ENCODE measurements at regions not wholly inside any gene's neighbourhood (a gene's known extent, or its start where the extent isn't known, plus 50 kb on each side); places are given as distances from the start of the nearest gene placed in this dataset.
"Not testable (repeated sequence)": the region's sequence is repeated elsewhere in the genome, so short reads cannot be mapped to it uniquely, and the experiment has no call there.

GRCh38 chr4:81675791-81676393 is 204.2 kb upstream of the RASGEF1B start:
- no peak for DNase-seq (ENCODE audit: low read depth in 2 of 2)

- no peak for DNase-seq (ENCODE audit: low read depth in 2 of 2)
These were observed 202.3 kb upstream of the RASGEF1B start for GRCh38 chr4:81673961-81674360.

GRCh38 chr4:81668328-81668727 is 196.6 kb upstream of the RASGEF1B start:
- not testable (repeated sequence) for DNase-seq (ENCODE audit: low read depth in 2 of 2)

- DNase-seq (ENCODE audit: low read depth in 2 of 2): no peak
These were observed 195.8 kb upstream of the RASGEF1B start for GRCh38 chr4:81667539-81667938.

- no peak for DNase-seq (ENCODE audit: low read depth in 2 of 2)
These were observed 194.8 kb upstream of the RASGEF1B start for GRCh38 chr4:81666491-81666890.

- DNase-seq (ENCODE audit: low read depth in 2 of 2): no peak
These were observed 193.9 kb upstream of the RASGEF1B start for GRCh38 chr4:81665649-81666048.

- DNase-seq (ENCODE audit: low read depth in 2 of 2): no peak
These were observed 193.3 kb upstream of the RASGEF1B start for GRCh38 chr4:81665045-81665444.

- no peak for DNase-seq (ENCODE audit: low read depth in 2 of 2)
These were observed 192.4 kb upstream of the RASGEF1B start for GRCh38 chr4:81664079-81664478.

GRCh38 chr4:81663368-81663767 is 191.7 kb upstream of the RASGEF1B start:
- DNase-seq (ENCODE audit: low read depth in 2 of 2): no peak

- no peak for DNase-seq (ENCODE audit: low read depth in 2 of 2)
These were observed 187.3 kb upstream of the RASGEF1B start for GRCh38 chr4:81659051-81659450.

- no peak for DNase-seq (ENCODE audit: low read depth in 2 of 2)
These were observed 180.4 kb upstream of the RASGEF1B start for GRCh38 chr4:81652069-81652478.

GRCh38 chr4:81651243-81651899 is 179.7 kb upstream of the RASGEF1B start:
- no peak for DNase-seq (ENCODE audit: low read depth in 2 of 2)

- DNase-seq (ENCODE audit: low read depth in 2 of 2): no peak
These were observed 179.0 kb upstream of the RASGEF1B start for GRCh38 chr4:81650606-81651242.

- DNase-seq (ENCODE audit: low read depth in 2 of 2): no peak
These were observed 177.0 kb upstream of the RASGEF1B start for GRCh38 chr4:81648576-81649275.

- DNase-seq (ENCODE audit: low read depth in 2 of 2): no peak
These were observed 175.7 kb upstream of the RASGEF1B start for GRCh38 chr4:81647388-81647787.

GRCh38 chr4:81642543-81642942 is 170.8 kb upstream of the RASGEF1B start:
- no peak for DNase-seq (ENCODE audit: low read depth in 2 of 2)

- DNase-seq (ENCODE audit: low read depth in 2 of 2): no peak
These were observed 167.5 kb upstream of the RASGEF1B start for GRCh38 chr4:81639248-81639647.

- no peak for DNase-seq (ENCODE audit: low read depth in 2 of 2)
These were observed 167.0 kb upstream of the RASGEF1B start for GRCh38 chr4:81638698-81639097.

- DNase-seq (ENCODE audit: low read depth in 2 of 2): no peak
These were observed 164.0 kb upstream of the RASGEF1B start for GRCh38 chr4:81635739-81636138.

GRCh38 chr4:81634766-81635549 is 163.3 kb upstream of the RASGEF1B start:
- DNase-seq (ENCODE audit: low read depth in 2 of 2): no peak

GRCh38 chr4:81634165-81634564 is 162.5 kb upstream of the RASGEF1B start:
- DNase-seq (ENCODE audit: low read depth in 2 of 2): no peak

Measured in stimulated activated CD8-positive, alpha-beta memory T cell treated with anti-CD3 and anti-CD28 coated beads, Interleukin-7, amount 100 ng/mL, for 1 hour (primary cell).